Activated B cell treated with CpG ODN at 0.5 μM for 24 hours (primary cell): ENCODE measurements at regions not wholly inside any gene's neighbourhood (a gene's known extent, or its start where the extent isn't known, plus 50 kb on each side); places are given as distances from the start of the nearest gene placed in this dataset.

ENCODE experiments used
- ATAC-seq: fragments of 200-7000 bp; cut with Tn5 transposase; one replicate; pipeline ENCODE4 v1.10.0; 2021; ENCODE audit warnings: low read depth, mild to moderate bottlenecking, moderate library complexity
- CTCF ChIA-PET: fragments of 350-600 bp; sonication (Branson Sonifier 250); formaldehyde crosslinking; loops from one replicate; lab custom pipeline; 2021; ENCODE audit warnings: antibody characterized with exemption; lab: Charles Lee
- POLR2A ChIA-PET: fragments of 350-600 bp; sonication (Branson Sonifier 250); formaldehyde crosslinking; loops from one replicate; lab custom pipeline; 2021; ENCODE audit warnings: antibody characterized with exemption; lab: Charles Lee
- DNase-seq: peaks from one replicate; pipeline ENCODE4 v3.0.0; 2022
- H3K27ac Mint-ChIP-seq: one replicate; pipeline ENCODE4 v1.8.0; 2020; ENCODE audit warnings: mixed read lengths
- H3K27me3 Mint-ChIP-seq: one replicate; pipeline ENCODE4 v1.8.0; 2021; ENCODE audit warnings: mixed read lengths
- H3K36me3 Mint-ChIP-seq: one replicate; pipeline ENCODE4 v1.8.0; 2021; ENCODE audit warnings: low read depth, mixed read lengths
- H3K4me1 Mint-ChIP-seq: one replicate; pipeline ENCODE4 v1.8.0; 2021; ENCODE audit warnings: mixed read lengths
- H3K4me3 Mint-ChIP-seq: one replicate; pipeline ENCODE4 v1.8.0; 2020; ENCODE audit warnings: mild to moderate bottlenecking, mixed read lengths
- H3K9me3 Mint-ChIP-seq: one replicate; pipeline ENCODE4 v1.8.0; 2020; ENCODE audit warnings: mixed read lengths
- CTCF ChIP-seq: fragments of 200-600 bp; IDR thresholded peaks from one replicate; pipeline ENCODE4 v1.8.0; 2022; ENCODE audit warnings: antibody characterized with exemption, mild to moderate bottlenecking
- intact Hi-C: fragments of 100-400 bp; cut with micrococcal nuclease; formaldehyde crosslinking; loops from one replicate; pipeline ENCODE4 v1.15.1; 2024

DNA sequence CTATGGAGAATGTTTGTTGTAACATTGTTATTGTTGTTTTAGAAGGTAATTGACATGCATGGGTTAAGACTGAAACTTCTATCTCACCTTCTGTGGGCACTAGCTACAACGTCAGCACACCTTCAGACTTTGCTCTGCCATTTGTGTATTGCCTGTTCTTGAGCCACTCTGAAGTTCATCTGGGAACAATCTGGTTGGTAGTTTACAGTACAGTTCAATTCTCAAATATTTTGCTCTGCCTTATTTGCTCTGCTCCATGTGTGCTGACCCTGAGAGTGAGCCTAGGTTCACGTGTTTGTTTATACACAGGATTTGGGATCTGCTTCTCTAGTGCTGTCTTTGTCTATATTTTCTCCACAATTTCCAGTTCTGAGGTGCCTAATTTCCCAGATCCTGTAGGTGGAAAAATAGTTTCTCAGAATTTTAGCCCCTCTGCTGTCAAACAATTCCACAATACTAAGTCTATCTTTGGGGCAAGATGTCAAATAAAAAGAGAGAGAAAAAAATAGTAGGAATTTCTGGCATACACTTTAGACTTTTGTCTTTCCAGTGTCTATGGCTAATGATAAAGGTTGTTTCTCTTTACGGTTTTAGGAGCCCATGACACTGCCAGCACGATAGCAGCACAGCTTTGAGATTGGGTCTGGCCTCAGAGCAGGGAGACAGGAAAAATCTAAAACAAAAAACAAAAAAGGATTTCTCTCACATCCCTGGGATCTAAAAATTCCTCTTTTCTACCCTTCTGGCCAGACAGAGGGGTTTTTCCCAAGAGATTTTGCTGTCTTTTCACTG, 721.4 kb downstream of the VGLL3 start:
- no peak for ATAC-seq
- CTCF ChIA-PET: no interaction called here
- no peak for DNase-seq
- Mint-ChIP-seq H3K9me3 (peaks cover 8% of the 10 kb centered on the region), H3K4me3 (no peak overlapping the region), H3K27me3 (no peaks in the 10 kb centered on the region), H3K27ac (no peak overlapping the region), H3K4me1 (no peaks in the 10 kb centered on the region), H3K36me3 (no peaks in the 10 kb centered on the region)
- no peak for TF ChIP-seq CTCF
- POLR2A ChIA-PET: no interaction called here
- intact Hi-C loops: no loop called here

- intact Hi-C loops: no loop called here
- ATAC-seq: no peak
- H3K36me3 Mint-ChIP-seq: no peaks in the 10 kb centered on the region
- DNase-seq: no peak
- CTCF ChIA-PET: no interaction called here
- TF ChIP-seq CTCF: no peak
- POLR2A ChIA-PET: no interaction called here
- no peaks in the 10 kb centered on the region for H3K27me3 Mint-ChIP-seq
- H3K27ac Mint-ChIP-seq: no peak overlapping the region
- no peaks in the 10 kb centered on the region for H3K4me1 Mint-ChIP-seq
- peaks cover 8% of the 10 kb centered on the region for H3K9me3 Mint-ChIP-seq
- H3K4me3 Mint-ChIP-seq: no peak overlapping the region
These were observed 732.9 kb downstream of the VGLL3 start for GRCh38 chr3:86257955-86258641.

- no peak overlapping the region for H3K27ac Mint-ChIP-seq
- ChIA-PET POLR2A (no interaction called here), CTCF (no interaction called here)
- DNase-seq: no peak
- H3K4me3 Mint-ChIP-seq: no peak overlapping the region
- H3K9me3 Mint-ChIP-seq: peaks cover 9% of the 10 kb centered on the region
- no peaks in the 10 kb centered on the region for H3K36me3 Mint-ChIP-seq
- no peaks in the 10 kb centered on the region for H3K4me1 Mint-ChIP-seq
- intact Hi-C loops: no loop called here
- H3K27me3 Mint-ChIP-seq: no peaks in the 10 kb centered on the region
- no peak for TF ChIP-seq CTCF
- no peak for ATAC-seq
These were observed 736.5 kb downstream of the VGLL3 start for GRCh38 chr3:86254480-86254879.

DNA sequence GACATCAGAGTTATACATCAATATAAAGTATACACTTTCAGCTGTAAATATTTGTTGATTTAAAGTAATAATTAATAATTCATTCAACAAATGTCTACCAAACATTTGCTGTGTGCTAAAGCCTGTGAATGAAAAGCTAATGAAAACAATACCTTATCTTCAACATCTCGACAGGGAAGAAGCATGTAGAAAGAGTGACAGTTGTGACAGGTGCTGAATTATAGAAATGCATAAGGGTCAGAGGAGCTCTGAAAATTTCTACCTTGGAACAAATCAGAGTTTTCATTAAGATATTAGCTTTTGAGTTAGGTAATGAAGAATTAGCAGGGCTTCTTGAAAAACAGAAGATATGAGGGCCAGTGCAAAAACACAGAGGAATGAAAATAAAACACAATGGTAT, 739.2 kb downstream of the VGLL3 start:
- POLR2A ChIA-PET: no interaction called here
- ATAC-seq (no peak), DNase-seq (no peak)
- intact Hi-C loops: no loop called here
- Mint-ChIP-seq H3K4me3 (no peak overlapping the region), H3K27ac (no peak overlapping the region), H3K4me1 (no peaks in the 10 kb centered on the region), H3K27me3 (no peaks in the 10 kb centered on the region), H3K9me3 (peaks cover 5% of the 10 kb centered on the region), H3K36me3 (no peaks in the 10 kb centered on the region)
- CTCF ChIA-PET: no interaction called here
- no peak for TF ChIP-seq CTCF

GRCh38 chr3:86249833-86250232, 741.1 kb downstream of the VGLL3 start:
- CTCF ChIA-PET: no interaction called here
- Mint-ChIP-seq H3K27me3 (no peaks in the 10 kb centered on the region), H3K36me3 (no peaks in the 10 kb centered on the region), H3K9me3 (peaks cover 5% of the 10 kb centered on the region), H3K4me3 (no peak overlapping the region), H3K4me1 (no peaks in the 10 kb centered on the region), H3K27ac (no peak overlapping the region)
- no peak for DNase-seq
- POLR2A ChIA-PET: no interaction called here
- no peak for TF ChIP-seq CTCF
- intact Hi-C loops: no loop called here
- no peak for ATAC-seq
